ENCODE measurements at regions not wholly inside any gene's neighbourhood (a gene's known extent, or its start where the extent isn't known, plus 50 kb on each side); places are given as distances from the start of the nearest gene placed in this dataset.

DNA sequence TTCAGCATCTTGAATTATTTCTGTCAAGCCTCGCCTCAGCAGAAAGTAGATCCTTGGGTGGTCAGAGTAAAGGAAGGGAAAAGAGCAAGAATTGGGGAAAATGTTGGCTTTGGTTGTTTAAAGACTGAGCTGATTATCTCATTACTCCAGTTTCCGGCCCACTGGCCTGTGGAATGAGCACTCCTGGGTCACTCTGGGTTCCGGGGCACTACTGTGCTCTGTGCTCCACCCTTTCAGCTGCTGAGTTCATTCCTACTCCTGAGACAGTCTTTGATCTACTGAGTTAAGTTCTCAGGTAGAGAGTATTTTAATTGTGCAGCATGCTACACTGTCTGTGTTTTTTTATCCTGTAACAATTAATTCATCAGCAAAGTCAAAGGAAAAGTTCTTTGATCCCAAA lies 427.7 kb downstream of the CDH2 start:
- peaks cover 10% of the 10 kb centered on the region for H3K9me3 Mint-ChIP-seq
- no peak overlapping the region for H3K4me3 Mint-ChIP-seq
- H3K36me3 Mint-ChIP-seq, result no peaks in the 10 kb centered on the region
- no peaks in the 10 kb centered on the region for H3K4me1 Mint-ChIP-seq
- no peak overlapping the region for H3K27ac Mint-ChIP-seq
- no peaks in the 10 kb centered on the region for H3K27me3 Mint-ChIP-seq

- Mint-ChIP-seq H3K4me3 (no peak overlapping the region), H3K36me3 (no peaks in the 10 kb centered on the region), H3K27me3 (no peaks in the 10 kb centered on the region), H3K27ac (no peak overlapping the region), H3K4me1 (no peaks in the 10 kb centered on the region), H3K9me3 (peaks cover 8% of the 10 kb centered on the region)
Measured at GRCh38 chr18:27746241-27746640, 430.7 kb downstream of the CDH2 start.

DNA sequence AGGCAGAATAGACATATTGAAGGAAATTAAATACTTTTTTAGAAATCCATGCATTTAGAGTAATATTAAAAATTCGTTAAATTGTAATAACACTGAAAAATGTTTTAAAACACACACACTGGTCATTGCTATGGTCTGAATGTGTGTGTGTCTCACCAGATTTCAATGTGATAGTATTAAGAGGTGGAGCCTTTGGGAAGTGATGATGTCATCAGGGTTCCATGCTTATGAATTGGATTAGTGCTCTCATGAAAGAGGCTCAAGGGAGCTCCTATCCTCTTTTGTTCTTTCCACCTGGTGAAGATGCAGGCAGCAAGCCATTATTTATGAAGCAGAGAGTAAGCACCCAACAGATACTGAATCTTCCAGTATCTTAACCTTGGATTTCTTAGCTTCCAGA lies 441.8 kb downstream of the CDH2 start:
- no peaks in the 10 kb centered on the region for H3K4me1 Mint-ChIP-seq
- no peaks in the 10 kb centered on the region for H3K36me3 Mint-ChIP-seq
- no peak overlapping the region for H3K4me3 Mint-ChIP-seq
- H3K9me3 Mint-ChIP-seq, result peaks cover 4% of the 10 kb centered on the region
- H3K27ac Mint-ChIP-seq, result no peak overlapping the region
- H3K27me3 Mint-ChIP-seq, result no peaks in the 10 kb centered on the region

- Mint-ChIP-seq H3K36me3 (no peaks in the 10 kb centered on the region), H3K27ac (no peak overlapping the region), H3K4me1 (no peaks in the 10 kb centered on the region), H3K4me3 (no peak overlapping the region), H3K9me3 (peaks cover 16% of the 10 kb centered on the region), H3K27me3 (no peaks in the 10 kb centered on the region)
Measured at GRCh38 chr18:27731211-27731610, 445.7 kb downstream of the CDH2 start.

- no peaks in the 10 kb centered on the region for H3K36me3 Mint-ChIP-seq
- no peak overlapping the region for H3K27ac Mint-ChIP-seq
- H3K4me1 Mint-ChIP-seq, result no peaks in the 10 kb centered on the region
- H3K4me3 Mint-ChIP-seq, result no peak overlapping the region
- H3K27me3 Mint-ChIP-seq, result no peaks in the 10 kb centered on the region
- H3K9me3 Mint-ChIP-seq, result peaks cover 16% of the 10 kb centered on the region
Measured at GRCh38 chr18:27728659-27729058, 448.3 kb downstream of the CDH2 start.

DNA sequence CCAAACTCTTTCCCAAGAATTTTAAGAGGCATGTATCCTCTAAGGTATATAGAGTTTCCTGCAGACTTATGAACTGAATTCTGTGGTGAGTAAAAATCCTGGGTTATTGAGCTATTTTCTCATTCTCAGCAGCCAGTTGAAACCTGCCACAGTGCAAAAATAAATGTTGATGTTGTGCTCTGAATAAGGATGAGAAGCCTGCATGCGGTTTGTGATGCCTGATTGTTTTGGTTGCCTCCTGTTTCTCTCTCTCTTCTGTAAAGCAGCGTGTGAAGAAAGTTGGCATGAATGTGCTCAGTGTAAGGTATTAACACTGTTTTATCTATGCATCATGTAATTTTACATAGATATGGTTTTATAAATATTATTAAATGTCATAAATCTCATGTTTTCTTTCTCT lies 452.6 kb downstream of the CDH2 start:
- Mint-ChIP-seq H3K4me3 (no peak overlapping the region), H3K36me3 (no peaks in the 10 kb centered on the region), H3K9me3 (peaks cover 12% of the 10 kb centered on the region), H3K27me3 (no peaks in the 10 kb centered on the region), H3K4me1 (no peaks in the 10 kb centered on the region), H3K27ac (no peak overlapping the region)

- Mint-ChIP-seq H3K9me3 (peaks cover 10% of the 10 kb centered on the region), H3K4me3 (no peak overlapping the region), H3K27ac (no peak overlapping the region), H3K4me1 (no peaks in the 10 kb centered on the region), H3K27me3 (no peaks in the 10 kb centered on the region), H3K36me3 (no peaks in the 10 kb centered on the region)
Measured at GRCh38 chr18:27723168-27723567, 453.8 kb downstream of the CDH2 start.

DNA sequence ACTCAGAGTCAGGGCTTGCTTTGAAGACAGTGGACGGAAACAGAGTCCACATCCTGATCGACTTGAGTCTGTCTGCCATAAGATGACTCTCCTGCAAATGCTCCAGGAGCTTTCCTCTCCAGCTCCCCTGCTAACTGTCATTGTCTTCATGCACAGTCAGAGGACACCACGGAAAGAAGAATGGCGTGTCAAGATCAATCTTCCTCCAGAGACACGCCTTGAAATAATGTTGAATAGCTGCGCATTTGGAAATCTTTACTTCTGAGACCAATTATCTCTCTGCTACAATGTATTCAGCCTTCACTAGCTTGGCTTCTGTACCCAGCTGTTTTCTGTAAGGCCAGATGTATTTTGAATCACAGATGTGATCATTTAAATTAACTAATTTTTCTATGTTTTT lies 457.2 kb downstream of the CDH2 start:
- peaks cover 6% of the 10 kb centered on the region for H3K9me3 Mint-ChIP-seq
- H3K27ac Mint-ChIP-seq, result no peak overlapping the region
- H3K36me3 Mint-ChIP-seq, result no peaks in the 10 kb centered on the region
- no peaks in the 10 kb centered on the region for H3K4me1 Mint-ChIP-seq
- H3K4me3 Mint-ChIP-seq, result no peak overlapping the region
- H3K27me3 Mint-ChIP-seq, result no peaks in the 10 kb centered on the region

GRCh38 chr18:27717816-27718215 lies 459.1 kb downstream of the CDH2 start:
- no peak overlapping the region for H3K27ac Mint-ChIP-seq
- no peaks in the 10 kb centered on the region for H3K4me1 Mint-ChIP-seq
- peaks cover 6% of the 10 kb centered on the region for H3K9me3 Mint-ChIP-seq
- H3K27me3 Mint-ChIP-seq, result no peaks in the 10 kb centered on the region
- H3K36me3 Mint-ChIP-seq, result no peaks in the 10 kb centered on the region
- no peak overlapping the region for H3K4me3 Mint-ChIP-seq

- no peaks in the 10 kb centered on the region for H3K36me3 Mint-ChIP-seq
- H3K4me1 Mint-ChIP-seq, result no peaks in the 10 kb centered on the region
- H3K9me3 Mint-ChIP-seq, result peaks cover 6% of the 10 kb centered on the region
- no peak overlapping the region for H3K4me3 Mint-ChIP-seq
- no peaks in the 10 kb centered on the region for H3K27me3 Mint-ChIP-seq
- no peak overlapping the region for H3K27ac Mint-ChIP-seq
Measured at GRCh38 chr18:27717250-27717649, 459.7 kb downstream of the CDH2 start.

- H3K4me1 Mint-ChIP-seq, result no peaks in the 10 kb centered on the region
- no peak overlapping the region for H3K4me3 Mint-ChIP-seq
- H3K27me3 Mint-ChIP-seq, result no peaks in the 10 kb centered on the region
- no peaks in the 10 kb centered on the region for H3K36me3 Mint-ChIP-seq
- H3K9me3 Mint-ChIP-seq, result peaks cover 6% of the 10 kb centered on the region
- no peak overlapping the region for H3K27ac Mint-ChIP-seq
Measured at GRCh38 chr18:27715751-27716150, 461.2 kb downstream of the CDH2 start.

- no peak overlapping the region for H3K27ac Mint-ChIP-seq
- no peaks in the 10 kb centered on the region for H3K36me3 Mint-ChIP-seq
- no peak overlapping the region for H3K4me3 Mint-ChIP-seq
- peaks cover 6% of the 10 kb centered on the region for H3K9me3 Mint-ChIP-seq
- no peaks in the 10 kb centered on the region for H3K4me1 Mint-ChIP-seq
- no peaks in the 10 kb centered on the region for H3K27me3 Mint-ChIP-seq
Measured at GRCh38 chr18:27713738-27714095, 463.2 kb downstream of the CDH2 start.

DNA sequence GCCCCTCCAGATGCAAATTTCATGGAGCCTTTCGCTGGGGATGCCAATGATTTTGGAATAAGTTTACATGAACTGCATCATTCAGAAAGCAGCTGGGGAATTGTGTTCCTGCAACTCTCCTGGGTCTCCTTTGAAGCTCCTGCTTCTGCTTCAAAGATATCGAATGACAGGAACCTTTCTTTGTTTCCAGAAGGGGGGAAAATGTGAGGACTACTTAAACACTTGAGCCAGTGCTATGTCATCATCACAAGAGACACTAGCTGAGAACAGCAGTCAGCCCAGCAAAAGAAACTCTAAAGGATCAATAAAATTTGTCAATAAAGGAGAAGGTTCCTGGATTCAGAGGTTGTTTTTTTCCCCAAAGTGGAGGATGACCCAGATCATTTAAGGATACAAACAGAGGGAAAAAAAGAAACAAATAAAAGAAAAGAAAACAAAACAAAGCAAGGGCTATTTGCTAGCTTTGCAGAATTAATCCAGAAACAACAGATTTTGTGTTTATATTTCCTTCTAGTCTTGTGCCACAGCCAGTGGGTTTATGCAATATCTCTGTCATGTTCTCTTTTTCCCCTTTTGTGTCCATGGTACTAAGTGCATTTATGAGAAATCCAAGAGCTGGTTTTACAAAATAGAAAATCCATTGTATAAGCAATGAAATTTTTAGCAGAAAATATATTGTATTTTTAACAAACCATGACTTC lies 463.7 kb downstream of the CDH2 start:
- H3K9me3 Mint-ChIP-seq, result peaks cover 6% of the 10 kb centered on the region
- no peaks in the 10 kb centered on the region for H3K27me3 Mint-ChIP-seq
- H3K4me1 Mint-ChIP-seq, result no peaks in the 10 kb centered on the region
- H3K4me3 Mint-ChIP-seq, result no peak overlapping the region
- no peaks in the 10 kb centered on the region for H3K36me3 Mint-ChIP-seq
- no peak overlapping the region for H3K27ac Mint-ChIP-seq

DNA sequence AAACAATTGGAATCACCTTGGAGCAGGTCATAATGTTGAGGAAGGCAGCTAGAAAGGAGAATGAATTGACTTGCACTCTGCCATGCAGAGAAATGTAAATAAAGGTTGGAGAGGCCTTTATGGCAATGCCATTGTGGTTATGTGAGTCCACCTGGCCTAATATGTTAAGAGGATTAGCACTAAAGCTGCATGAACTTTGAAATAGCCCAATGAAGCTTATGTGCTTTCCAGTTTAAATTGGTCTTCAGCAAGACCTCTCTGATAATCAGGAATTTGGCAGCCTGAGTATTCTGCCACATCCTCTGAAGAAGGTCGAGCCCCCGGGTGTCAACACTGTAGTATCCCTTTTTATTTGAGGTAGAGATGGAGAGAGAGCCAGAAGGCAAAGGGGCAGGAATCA lies 464.9 kb downstream of the CDH2 start:
- Mint-ChIP-seq H3K27ac (no peak overlapping the region), H3K9me3 (peaks cover 12% of the 10 kb centered on the region)

DNA sequence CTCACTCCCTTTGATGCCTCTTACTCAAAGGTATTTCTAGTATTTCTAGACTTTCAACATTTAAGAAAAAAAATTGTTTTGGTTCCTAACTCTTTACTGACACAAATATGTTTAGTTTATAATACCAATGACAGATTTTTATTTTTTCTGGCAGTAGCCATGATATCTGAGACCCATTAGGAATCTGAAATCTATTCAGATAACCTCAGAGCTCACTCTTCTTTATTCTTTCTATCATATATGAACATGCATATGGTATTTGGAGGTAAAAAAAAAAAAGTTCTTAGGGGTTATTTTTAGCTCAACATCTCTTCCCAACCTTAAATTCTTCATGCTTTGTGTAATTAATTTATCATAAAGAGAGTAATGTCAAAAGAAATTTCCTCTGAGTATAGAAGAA lies 465.5 kb downstream of the CDH2 start:
- H3K4me1 Mint-ChIP-seq, result no peaks in the 10 kb centered on the region
- no peak overlapping the region for H3K27ac Mint-ChIP-seq
- H3K36me3 Mint-ChIP-seq, result no peaks in the 10 kb centered on the region
- peaks cover 6% of the 10 kb centered on the region for H3K9me3 Mint-ChIP-seq
- H3K27me3 Mint-ChIP-seq, result no peaks in the 10 kb centered on the region
- H3K4me3 Mint-ChIP-seq, result no peak overlapping the region

More for the DNA sequence above, 464.9 kb downstream of the CDH2 start:
- no peaks in the 10 kb centered on the region for H3K27me3 Mint-ChIP-seq
- no peak overlapping the region for H3K4me3 Mint-ChIP-seq
- no peaks in the 10 kb centered on the region for H3K36me3 Mint-ChIP-seq
- no peaks in the 10 kb centered on the region for H3K4me1 Mint-ChIP-seq

DNA sequence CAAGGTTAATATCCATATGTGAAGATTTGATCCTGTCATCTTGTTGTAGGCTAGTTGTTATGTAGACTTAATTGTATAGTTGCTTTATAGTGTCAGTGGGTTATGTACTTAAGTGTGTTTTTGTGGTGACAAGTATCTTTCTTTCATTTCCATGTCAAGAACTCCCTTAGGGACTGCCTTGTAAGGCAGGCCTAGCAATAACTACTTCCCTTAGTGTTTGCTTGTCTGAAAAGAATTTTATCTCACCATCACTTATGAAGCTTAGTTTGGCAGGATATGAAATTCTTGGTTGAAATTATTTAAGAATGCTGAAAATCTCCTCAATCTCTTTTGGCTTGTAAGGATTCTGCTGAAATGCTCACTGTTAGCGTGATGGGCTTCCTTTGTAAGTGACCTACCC lies 467.6 kb downstream of the CDH2 start:
- Mint-ChIP-seq H3K27ac (no peak overlapping the region), H3K4me1 (no peaks in the 10 kb centered on the region), H3K9me3 (peaks cover 6% of the 10 kb centered on the region), H3K36me3 (no peaks in the 10 kb centered on the region), H3K4me3 (no peak overlapping the region), H3K27me3 (no peaks in the 10 kb centered on the region)

DNA sequence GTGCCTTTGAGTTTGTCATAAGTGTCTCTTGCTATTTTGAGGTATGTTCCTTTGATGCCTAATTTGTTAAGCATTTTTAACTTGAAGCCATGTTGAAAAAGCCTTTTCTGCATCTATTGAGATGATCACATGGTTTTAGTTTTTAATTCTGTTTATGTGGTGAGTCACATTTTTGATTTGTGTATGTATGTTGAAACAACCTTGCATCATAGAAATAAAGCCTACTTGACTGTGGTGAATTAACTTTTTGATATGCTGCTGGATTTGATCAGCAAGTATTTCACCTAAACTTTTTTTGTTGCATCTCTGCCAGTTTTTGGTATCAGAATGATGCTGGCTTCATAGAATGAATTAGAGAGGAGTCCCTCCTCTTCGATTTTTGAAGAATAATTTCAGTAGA lies 469.7 kb downstream of the CDH2 start:
- Mint-ChIP-seq H3K27me3 (no peaks in the 10 kb centered on the region), H3K4me1 (no peaks in the 10 kb centered on the region), H3K27ac (no peak overlapping the region)

More for the DNA sequence above, 469.7 kb downstream of the CDH2 start:
- H3K36me3 Mint-ChIP-seq, result no peaks in the 10 kb centered on the region
- H3K4me3 Mint-ChIP-seq, result no peak overlapping the region
- peaks cover 6% of the 10 kb centered on the region for H3K9me3 Mint-ChIP-seq
